ENCODE measurements at regions not wholly inside any gene's neighbourhood (a gene's known extent, or its start where the extent isn't known, plus 50 kb on each side); places are given as distances from the start of the nearest gene placed in this dataset.

DNA sequence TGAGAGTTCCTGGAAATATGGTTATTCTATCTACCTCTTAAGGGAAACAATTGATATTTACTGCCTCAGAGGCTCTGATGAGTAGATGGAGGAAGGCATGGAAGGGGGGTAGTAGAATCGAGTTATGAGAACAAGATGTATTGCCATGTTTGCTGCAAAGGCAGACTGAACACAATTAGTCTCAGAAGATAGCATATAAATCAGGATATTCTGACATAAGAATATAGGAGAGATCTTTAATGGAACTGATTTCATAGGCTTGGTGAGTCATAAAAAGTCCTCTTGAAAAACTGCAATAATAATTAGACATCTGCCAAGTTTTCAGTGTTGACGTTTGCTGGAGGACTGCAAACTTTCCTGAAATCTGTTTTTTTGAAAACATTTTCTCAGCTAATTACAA, 636.1 kb downstream of the TMTC2 start:
- TF ChIP-seq POLR2AphosphoS5 (IDR thresholded peaks at IDR 0.05; ENCODE audit: borderline replicate concordance, low read depth, low read length) (no peak), EZH2 (IDR thresholded peaks at IDR 0.05) (no peak), FOXP2 (optimal IDR thresholded peaks at IDR 0.05; ENCODE audit: control extremely low read depth, extremely low read length, insufficient read depth) (no peak)
